ENCODE measurements at regions not wholly inside any gene's neighbourhood (a gene's known extent, or its start where the extent isn't known, plus 50 kb on each side); places are given as distances from the start of the nearest gene placed in this dataset.
A peak's percentile ranks its signal among the peaks of the same experiment; 100 is the strongest.

GRCh38 chr16:5188318-5188988 is 90.9 kb upstream of the EEF2KMT start (continued):
- TF ChIP-seq ARID5B (CRISPR knock-in tag; IDR thresholded peaks at IDR 0.05) (no peak), ONECUT2 (CRISPR knock-in tag; IDR thresholded peaks at IDR 0.05) (no peak), ZNF619 (CRISPR knock-in tag; IDR thresholded peaks at IDR 0.05) (no peak), MZF1 (CRISPR knock-in tag; IDR thresholded peaks at IDR 0.05; ENCODE audit: borderline replicate concordance) (no peak), MEF2D (CRISPR knock-in tag; IDR thresholded peaks at IDR 0.05) (no peak), ZNF431 (CRISPR knock-in tag; IDR thresholded peaks at IDR 0.05; ENCODE audit: borderline replicate concordance, low read depth) (no peak), PCBP2 (optimal IDR thresholded peaks at IDR 0.05; ENCODE audit: low read depth, low read length, poor library complexity, severe bottlenecking) (peak; percentile 44), HNF4G (IDR thresholded peaks at IDR 0.05; ENCODE audit: borderline replicate concordance, low read depth, low read length) (peak; percentile 68), HNF4G (CRISPR knock-in tag; IDR thresholded peaks at IDR 0.05; ENCODE audit: borderline replicate concordance, low read depth) (no peak), ZUFSP (CRISPR knock-in tag; IDR thresholded peaks at IDR 0.05; ENCODE audit: borderline replicate concordance) (no peak), ESRRA (CRISPR knock-in tag; IDR thresholded peaks at IDR 0.05; ENCODE audit: low read depth) (peak; percentile 71; the same call in 1 of the 2 replicates), ZNF34 (CRISPR knock-in tag; IDR thresholded peaks at IDR 0.05; ENCODE audit: borderline replicate concordance) (no peak), KLF9 (CRISPR knock-in tag; IDR thresholded peaks at IDR 0.05; ENCODE audit: low read depth) (no peak), YEATS2 (CRISPR knock-in tag; IDR thresholded peaks at IDR 0.05; ENCODE audit: borderline replicate concordance) (no peak), THAP8 (CRISPR knock-in tag; IDR thresholded peaks at IDR 0.05; ENCODE audit: borderline replicate concordance) (no peak), PAWR (CRISPR knock-in tag; IDR thresholded peaks at IDR 0.05; ENCODE audit: borderline replicate concordance) (no peak), ZNF607 (CRISPR knock-in tag; IDR thresholded peaks at IDR 0.05; ENCODE audit: borderline replicate concordance) (no peak), THRA (CRISPR knock-in tag; IDR thresholded peaks at IDR 0.05; ENCODE audit: borderline replicate concordance) (no peak), SRF (IDR thresholded peaks at IDR 0.05; ENCODE audit: low read depth, low read length) (0 out of 2 replicates have a peak, but pooled peaks have one; percentile 56), PATZ1 (CRISPR knock-in tag; IDR thresholded peaks at IDR 0.05) (no peak)

Measured in HepG2 (cell line).